EL (cell line): ENCODE measurements at regions not wholly inside any gene's neighbourhood (a gene's known extent, or its start where the extent isn't known, plus 50 kb on each side); places are given as distances from the start of the nearest gene placed in this dataset.
"Not testable (repeated sequence)": the region's sequence is repeated elsewhere in the genome, so short reads cannot be mapped to it uniquely, and the experiment has no call there.

ENCODE experiments used
- DNase-seq: peaks from one replicate; pipeline ENCODE4 v3.0.0-alpha.2; 2016

GRCh38 chr18:47397671-47398319 lies 146.3 kb upstream of the SKOR2 start:
- no peak for DNase-seq

DNA sequence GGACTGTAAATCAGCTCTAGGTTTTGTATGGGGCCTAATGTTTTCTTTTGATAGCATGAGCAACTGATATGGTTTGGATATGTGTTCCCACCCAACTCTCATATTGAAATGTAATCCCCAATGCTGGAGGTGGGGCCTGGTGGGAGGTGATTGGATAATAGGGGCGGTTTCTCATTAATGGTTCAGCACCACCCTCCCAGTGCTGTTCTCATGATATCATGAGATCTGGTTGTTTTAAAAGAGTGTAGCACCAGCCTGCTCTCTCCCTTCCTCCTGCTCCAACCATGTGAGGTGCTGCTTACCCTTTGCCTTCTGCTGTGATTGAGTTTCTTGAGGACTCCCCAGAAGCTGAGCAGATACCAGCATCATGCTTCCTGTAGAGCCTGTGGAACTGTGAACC lies 140.2 kb upstream of the SKOR2 start:
- DNase-seq: no peak

DNA sequence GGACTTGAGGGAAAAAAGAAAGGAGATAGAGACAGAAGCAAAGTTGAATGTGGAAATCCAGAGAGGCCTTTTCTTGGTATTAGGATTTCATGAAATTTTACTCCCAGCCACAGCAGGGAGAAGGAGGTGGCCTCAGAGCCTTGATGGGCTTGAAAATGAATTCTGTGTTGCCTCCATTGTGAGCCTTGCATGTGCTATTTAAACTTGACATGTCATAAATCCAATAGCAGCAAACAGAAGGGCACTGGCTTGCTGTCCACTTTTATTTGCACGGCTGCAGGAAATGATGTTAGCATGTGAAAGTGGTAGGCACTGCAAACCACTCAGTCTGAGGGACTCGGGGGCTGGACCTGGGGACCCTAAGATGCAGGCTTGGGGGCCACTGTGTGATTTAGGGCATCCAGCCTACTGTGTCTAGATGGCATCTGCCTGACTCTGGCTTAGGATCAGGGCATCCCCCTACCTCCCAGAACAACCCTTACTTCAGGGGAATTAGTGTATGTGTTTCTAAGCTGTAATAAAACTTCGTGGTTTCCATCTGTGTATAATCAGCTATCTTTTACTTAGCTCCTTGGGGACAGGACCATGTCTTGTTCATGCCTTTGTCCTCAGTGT lies 139.1 kb upstream of the SKOR2 start:
- no peak for DNase-seq

DNA sequence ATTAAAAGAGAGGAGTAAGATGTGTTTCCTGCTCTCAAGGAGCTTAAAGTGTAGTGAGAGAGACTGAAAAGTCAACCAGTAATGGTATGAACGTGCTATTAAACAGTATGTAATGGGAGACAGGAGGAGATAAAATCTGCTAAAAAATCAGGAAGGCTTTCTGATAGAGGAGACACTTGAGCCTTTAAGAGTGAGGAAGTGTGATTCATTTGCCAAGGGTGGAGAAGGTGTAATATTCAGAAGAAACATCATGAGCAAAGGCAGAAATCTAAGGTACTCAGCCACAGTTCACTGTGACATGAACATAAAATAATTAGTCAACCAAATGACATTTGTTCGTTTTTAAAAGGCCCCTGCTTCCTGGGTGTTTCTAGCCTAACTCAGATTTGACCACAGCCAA lies 137.8 kb upstream of the SKOR2 start:
- DNase-seq: no peak

DNA sequence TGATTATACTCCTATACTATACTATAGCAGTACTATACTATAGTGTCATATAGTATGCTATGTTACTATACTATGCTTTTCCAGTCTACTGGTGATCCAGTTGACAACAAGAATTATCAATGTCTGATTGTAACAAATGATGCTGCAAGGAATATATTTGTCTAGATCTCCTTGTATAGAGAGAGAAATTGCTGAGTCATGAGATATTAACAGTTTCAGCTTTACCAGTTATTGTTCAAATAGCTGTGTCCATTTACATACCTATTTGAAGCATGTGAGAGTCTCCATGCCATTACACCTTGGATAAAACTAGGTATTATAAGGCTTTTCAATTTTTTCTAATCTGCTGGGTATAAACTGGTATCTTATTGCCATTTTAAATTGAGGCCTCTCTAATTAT lies 136.4 kb upstream of the SKOR2 start:
- no peak for DNase-seq

DNA sequence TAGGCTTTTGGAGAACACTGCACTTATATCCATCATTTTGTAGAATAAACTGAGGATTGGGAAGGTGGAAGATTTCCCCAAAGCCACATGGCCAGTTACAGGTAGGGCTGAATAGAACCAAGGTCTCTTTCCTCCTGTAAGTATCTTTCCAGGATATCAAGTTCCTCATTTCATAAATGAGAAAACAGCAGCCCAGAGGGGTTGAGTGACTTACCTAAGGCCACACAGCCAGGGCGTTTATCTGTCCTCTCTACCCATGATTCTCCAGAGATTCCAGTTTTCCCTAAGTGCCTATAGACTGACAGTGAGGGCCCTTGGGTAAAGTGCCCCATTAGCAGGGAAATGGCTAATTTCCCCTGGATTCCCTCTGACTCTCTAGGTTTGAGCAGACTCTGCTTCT lies 132.3 kb upstream of the SKOR2 start:
- DNase-seq: no peak

GRCh38 chr18:47381975-47382570 lies 130.6 kb upstream of the SKOR2 start:
- no peak for DNase-seq

GRCh38 chr18:47380153-47380552 lies 128.7 kb upstream of the SKOR2 start:
- no peak for DNase-seq

DNA sequence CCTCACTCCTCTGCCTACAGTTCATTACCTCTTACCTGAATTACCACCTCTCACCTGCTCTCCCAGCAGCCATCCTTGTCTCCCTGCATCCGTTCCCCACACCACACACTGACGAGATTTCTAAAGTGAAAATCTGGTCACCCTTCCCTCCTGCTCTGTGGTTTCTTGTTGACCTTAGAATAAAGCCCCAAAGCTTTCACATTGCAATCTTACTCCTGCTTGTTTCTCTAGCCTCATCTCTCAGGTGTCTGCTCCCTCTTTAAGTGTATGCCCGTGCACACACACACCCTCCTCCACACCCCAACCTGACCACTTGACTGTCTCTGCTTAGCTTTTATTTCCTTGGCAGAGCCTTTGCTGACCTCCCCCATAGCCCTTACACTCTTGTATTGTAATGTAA lies 122.0 kb upstream of the SKOR2 start:
- no peak for DNase-seq

GRCh38 chr18:47370052-47370451 lies 118.6 kb upstream of the SKOR2 start:
- DNase-seq: no peak

DNA sequence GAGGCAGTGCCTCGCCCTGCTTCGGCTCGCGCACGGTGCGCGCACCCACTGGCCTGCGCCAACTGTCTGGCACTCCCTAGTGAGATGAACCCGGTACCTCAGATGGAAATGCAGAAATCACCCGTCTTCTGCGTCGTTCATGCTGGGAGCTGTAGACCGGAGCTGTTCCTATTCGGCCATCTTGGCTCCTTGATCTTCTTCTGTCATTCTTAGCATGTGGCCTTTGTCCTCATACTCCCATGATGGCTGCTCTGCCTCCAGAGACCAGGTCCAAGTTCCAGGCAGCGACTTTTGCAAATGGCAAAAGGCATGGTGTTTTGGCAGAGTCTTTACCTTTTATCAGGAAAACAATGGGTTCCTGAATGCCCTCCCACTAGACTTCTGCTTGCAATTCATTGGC lies 102.6 kb upstream of the SKOR2 start:
- not testable (repeated sequence) for DNase-seq

DNA sequence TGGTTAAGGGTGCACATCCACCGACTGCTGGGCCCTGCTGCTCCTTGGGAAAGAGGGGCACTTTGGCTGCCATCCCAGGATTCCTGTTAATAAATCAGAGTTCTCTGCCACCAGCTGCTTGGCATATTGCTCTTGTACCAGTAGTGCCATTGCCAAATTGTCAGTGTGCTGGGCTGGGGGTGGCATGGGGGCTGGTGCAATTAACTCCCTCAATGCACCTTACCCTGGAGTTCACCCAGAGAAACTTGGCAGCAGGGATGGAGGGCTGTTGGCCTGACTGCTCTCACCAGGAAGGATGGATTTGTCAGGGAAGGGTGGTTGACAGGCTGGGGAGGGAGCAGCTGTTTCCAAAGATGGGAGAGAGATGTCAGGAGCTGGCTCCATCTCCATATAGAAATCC lies 94.6 kb upstream of the SKOR2 start:
- no peak for DNase-seq

DNA sequence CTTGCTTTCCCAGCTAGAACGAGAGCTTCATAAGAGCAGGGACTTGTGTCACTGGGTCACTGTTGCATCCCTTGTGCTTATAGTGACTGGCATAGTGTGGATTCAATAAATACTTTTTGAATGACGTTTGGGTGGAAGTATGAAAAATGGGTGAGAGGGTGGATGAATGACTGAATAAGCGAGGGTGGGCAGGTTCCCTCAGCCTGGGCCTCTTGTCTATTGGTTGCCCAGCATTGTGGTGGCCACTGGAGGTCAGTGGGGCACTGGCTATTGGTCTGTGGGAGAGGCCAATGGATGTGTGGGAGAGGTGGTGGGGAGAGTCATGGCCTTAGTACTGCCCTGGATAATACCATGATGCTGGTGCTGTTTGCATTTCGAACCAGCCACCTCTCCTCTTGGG lies 93.8 kb upstream of the SKOR2 start:
- DNase-seq: peak; percentile 65

DNA sequence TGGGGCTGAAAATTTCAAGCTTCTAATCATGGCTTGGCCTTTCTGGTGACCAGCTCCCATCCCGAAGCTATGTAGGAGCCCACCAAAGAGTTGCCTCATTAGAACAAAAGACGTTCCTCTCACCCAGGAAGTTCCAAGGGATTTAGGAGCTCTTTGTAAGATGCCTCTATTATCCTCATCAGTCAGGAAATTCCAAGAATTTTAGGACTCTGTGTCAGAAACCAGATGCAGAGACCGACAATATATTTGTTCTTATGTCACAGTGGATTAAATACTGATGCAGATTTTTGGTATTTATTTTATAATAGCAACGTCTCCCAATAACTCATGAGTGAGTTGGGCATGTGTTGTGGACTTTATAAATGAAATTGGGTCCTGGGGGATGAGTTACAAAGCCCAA lies 91.8 kb upstream of the SKOR2 start:
- peak; percentile 86 for DNase-seq

GRCh38 chr18:47342566-47342965 lies 91.1 kb upstream of the SKOR2 start:
- DNase-seq: peak; percentile 56

GRCh38 chr18:47341678-47342077 lies 90.2 kb upstream of the SKOR2 start:
- no peak for DNase-seq

DNA sequence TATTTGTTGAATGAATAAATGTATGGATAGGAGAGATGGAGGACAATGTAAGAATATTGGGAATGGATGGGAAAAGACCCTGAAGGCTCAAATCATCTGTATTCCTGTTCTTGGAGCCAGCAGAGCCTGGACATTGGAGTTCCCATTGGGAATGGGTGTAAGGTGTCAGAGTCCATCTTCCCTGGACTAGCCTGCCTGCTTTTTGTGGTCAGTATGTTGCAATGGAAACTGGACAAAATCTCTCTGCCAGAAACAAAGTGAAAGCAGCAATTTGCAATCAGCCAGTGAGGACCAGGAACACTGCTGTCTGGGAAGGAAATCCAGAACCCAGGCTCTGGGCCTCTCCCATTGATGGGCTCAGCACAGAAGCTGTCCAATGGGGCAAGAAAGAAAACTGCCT lies 83.5 kb upstream of the SKOR2 start:
- no peak for DNase-seq

DNA sequence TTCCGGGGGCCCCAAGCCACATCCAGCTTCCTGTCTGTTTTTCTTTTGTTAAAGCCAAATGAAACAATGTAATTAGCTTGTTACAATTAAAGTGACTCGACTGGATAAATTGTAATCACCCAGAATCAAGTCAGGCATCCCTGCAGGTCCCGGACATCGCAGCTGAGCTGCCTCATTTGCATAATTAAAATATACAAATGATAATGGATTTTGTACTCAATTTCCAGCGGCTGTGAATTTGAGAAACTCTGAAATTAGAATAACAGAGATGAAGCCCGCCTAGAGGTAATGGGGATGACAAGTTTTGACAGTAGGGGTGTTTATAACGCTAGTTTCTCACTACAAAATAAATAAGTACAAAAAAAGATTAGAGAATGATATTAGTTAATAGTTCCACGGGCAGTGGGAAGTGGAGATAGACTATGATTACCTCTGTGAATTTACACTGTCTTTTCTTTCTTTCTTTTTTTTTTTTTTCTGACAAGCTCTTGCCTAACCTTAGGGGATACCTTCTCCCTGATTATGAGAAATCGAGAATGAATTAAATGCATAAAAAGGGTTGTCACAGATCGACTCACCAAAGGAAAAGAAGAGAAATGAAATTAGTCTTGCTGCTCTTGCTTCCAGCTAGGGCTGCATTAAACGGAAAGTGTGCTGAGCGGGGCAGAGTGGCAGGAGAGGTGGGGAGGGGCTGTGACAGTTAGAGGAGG lies 82.6 kb upstream of the SKOR2 start:
- DNase-seq: no peak

DNA sequence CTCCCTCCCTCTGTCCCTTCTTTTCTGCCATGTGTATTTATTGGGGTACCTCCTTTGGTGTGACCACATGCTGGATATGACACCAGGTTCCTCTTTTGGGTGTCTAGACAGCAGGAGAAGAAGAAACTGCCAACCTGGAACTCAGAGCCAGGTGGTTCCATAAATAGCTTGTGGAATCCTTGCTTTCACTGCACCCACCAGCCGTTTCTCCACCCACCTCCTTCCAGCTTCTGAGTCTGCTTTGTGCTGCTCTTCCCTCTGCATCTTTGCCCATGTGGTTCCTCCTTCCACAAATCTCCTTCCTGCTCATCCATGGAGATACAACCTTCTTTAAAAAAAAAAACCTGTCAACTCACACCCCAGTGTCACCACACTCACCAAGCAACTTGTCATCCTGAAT lies 80.2 kb upstream of the SKOR2 start:
- no peak for DNase-seq

GRCh38 chr18:47331026-47331425 lies 79.6 kb upstream of the SKOR2 start:
- DNase-seq: no peak

- peak; percentile 67 for DNase-seq
These were observed 71.7 kb upstream of the SKOR2 start for GRCh38 chr18:47323158-47323557.

DNA sequence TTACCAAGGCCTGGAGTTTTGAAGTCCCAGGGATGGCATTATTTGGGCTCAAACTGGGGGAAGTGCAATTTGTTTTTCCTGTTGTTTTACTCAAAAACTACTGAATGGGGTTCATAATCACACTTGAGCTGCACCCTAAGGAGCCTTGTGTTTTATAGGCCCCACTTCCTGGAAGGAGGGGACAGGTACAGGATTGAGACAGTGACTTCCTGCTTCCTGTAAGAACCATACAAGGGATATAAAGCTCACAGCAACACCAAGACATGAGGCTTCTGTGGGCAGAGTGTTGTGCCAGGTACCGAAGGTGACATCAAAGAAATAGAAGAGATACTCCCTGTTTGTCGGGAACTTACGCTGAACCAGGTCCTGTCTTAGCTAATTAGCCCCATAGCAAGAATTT lies 70.4 kb upstream of the SKOR2 start:
- no peak for DNase-seq

DNA sequence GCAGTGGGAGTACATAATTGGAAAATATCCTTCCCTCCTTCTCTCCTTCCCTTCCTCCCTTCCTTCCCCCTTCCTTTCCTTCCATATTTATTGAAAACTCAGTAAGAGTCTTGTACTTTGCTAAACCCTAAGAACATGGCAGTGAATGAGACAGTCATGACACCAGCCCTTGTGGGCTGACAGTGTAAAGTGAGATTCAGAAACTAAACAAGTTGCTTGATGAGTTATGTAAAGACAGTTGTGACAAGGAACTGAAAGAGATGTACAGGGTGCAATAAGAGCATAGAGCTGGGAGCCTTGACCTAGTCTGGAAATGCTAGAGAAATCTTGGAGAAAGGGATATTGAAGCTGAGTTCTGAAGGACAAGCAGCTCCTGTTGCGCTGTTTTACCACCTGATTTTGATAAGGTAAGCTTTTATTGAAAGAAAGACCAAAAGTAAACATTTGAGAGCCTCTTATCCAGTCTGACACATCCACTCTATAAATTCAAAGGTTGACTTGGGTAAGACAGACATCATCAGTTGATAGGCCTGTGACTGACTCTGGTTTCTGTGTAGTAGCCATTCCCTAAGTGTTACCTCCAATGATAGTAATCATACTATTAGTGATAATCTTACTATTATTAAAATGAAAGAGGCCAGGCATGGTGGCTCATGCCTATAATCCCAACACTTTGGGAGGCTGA lies 66.5 kb upstream of the SKOR2 start:
- no peak for DNase-seq

DNA sequence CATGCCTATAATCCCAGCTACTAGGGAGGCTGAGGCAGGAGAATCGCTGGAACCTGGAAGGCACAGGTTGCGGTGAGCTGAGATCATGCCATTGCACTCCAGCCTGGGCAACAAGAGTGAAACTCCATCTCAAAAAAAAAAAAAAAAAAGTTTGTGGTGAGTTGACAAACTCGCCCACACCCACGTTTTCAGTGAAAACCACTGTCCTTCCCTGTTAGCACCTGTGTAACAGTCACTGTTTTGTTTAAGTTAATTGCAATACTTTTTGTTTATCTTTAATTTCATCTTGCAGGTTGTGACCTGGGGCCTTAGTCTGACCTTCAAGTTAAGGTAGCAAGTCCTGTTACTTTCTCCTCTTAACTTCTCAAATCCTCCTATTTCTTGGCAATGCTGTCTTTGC lies 65.5 kb upstream of the SKOR2 start:
- no peak for DNase-seq
